Glutamatergic neuron (in vitro differentiated cells): ENCODE measurements at regions not wholly inside any gene's neighbourhood (a gene's known extent, or its start where the extent isn't known, plus 50 kb on each side); places are given as distances from the start of the nearest gene placed in this dataset.

Experiments used
- DNase-seq: peaks from one replicate; pipeline ENCODE4 v3.0.0; 2022
- H3K27ac Mint-ChIP-seq: one replicate; pipeline ENCODE4 v1.8.0; 2020; ENCODE audit warnings: mild to moderate bottlenecking, mixed read lengths, inconsistent platforms; ENCODE audit not compliant: unreplicated experiment
- H3K27me3 Mint-ChIP-seq: one replicate; pipeline ENCODE4 v1.8.0; 2020; ENCODE audit warnings: mild to moderate bottlenecking, moderate library complexity, mixed read lengths, inconsistent platforms; ENCODE audit not compliant: unreplicated experiment
- H3K36me3 Mint-ChIP-seq: one replicate; pipeline ENCODE4 v1.8.0; 2020; ENCODE audit warnings: mild to moderate bottlenecking, mixed read lengths, inconsistent platforms; ENCODE audit not compliant: unreplicated experiment
- H3K4me1 Mint-ChIP-seq: one replicate; pipeline ENCODE4 v1.8.0; 2020; ENCODE audit warnings: mild to moderate bottlenecking, low read depth, mixed read lengths, inconsistent platforms; ENCODE audit not compliant: unreplicated experiment
- H3K4me3 Mint-ChIP-seq: one replicate; pipeline ENCODE4 v1.8.0; 2020; ENCODE audit warnings: mild to moderate bottlenecking, mixed read lengths, inconsistent platforms; ENCODE audit not compliant: unreplicated experiment
- H3K9me3 Mint-ChIP-seq: one replicate; pipeline ENCODE4 v1.8.0; 2020; ENCODE audit warnings: mild to moderate bottlenecking, moderate library complexity, mixed read lengths, inconsistent platforms; ENCODE audit not compliant: unreplicated experiment
- CTCF ChIP-seq: fragments of 200-600 bp; sonication (generic); IDR thresholded peaks from one replicate; pipeline ENCODE4 v1.5.0; 2021; ENCODE audit not compliant: partially characterized antibody, unreplicated experiment

GRCh38 chr2:22957446-22957845 lies 427.5 kb upstream of the KLHL29 start:
- peaks cover 3% of the 10 kb centered on the region for H3K27me3 Mint-ChIP-seq
- H3K27ac Mint-ChIP-seq: no peak overlapping the region
- TF ChIP-seq CTCF: no peak
- H3K36me3 Mint-ChIP-seq: no peaks in the 10 kb centered on the region
- no peaks in the 10 kb centered on the region for H3K9me3 Mint-ChIP-seq
- no peaks in the 10 kb centered on the region for H3K4me1 Mint-ChIP-seq
- no peak overlapping the region for H3K4me3 Mint-ChIP-seq
- DNase-seq: no peak

- Mint-ChIP-seq H3K9me3 (no peaks in the 10 kb centered on the region), H3K4me1 (no peaks in the 10 kb centered on the region), H3K27me3 (peaks cover 3% of the 10 kb centered on the region), H3K27ac (no peak overlapping the region), H3K36me3 (no peaks in the 10 kb centered on the region), H3K4me3 (no peak overlapping the region)
- no peak for DNase-seq
- no peak for TF ChIP-seq CTCF
Measured at GRCh38 chr2:22958308-22958707, 426.7 kb upstream of the KLHL29 start.

GRCh38 chr2:22967756-22968155 lies 417.2 kb upstream of the KLHL29 start:
- DNase-seq: no peak
- H3K27me3 Mint-ChIP-seq: no peaks in the 10 kb centered on the region
- no peak overlapping the region for H3K4me3 Mint-ChIP-seq
- H3K4me1 Mint-ChIP-seq: peaks cover 4% of the 10 kb centered on the region
- no peak overlapping the region for H3K27ac Mint-ChIP-seq
- H3K9me3 Mint-ChIP-seq: peaks cover 2% of the 10 kb centered on the region
- peaks cover 4% of the 10 kb centered on the region for H3K36me3 Mint-ChIP-seq
- no peak for TF ChIP-seq CTCF

DNA sequence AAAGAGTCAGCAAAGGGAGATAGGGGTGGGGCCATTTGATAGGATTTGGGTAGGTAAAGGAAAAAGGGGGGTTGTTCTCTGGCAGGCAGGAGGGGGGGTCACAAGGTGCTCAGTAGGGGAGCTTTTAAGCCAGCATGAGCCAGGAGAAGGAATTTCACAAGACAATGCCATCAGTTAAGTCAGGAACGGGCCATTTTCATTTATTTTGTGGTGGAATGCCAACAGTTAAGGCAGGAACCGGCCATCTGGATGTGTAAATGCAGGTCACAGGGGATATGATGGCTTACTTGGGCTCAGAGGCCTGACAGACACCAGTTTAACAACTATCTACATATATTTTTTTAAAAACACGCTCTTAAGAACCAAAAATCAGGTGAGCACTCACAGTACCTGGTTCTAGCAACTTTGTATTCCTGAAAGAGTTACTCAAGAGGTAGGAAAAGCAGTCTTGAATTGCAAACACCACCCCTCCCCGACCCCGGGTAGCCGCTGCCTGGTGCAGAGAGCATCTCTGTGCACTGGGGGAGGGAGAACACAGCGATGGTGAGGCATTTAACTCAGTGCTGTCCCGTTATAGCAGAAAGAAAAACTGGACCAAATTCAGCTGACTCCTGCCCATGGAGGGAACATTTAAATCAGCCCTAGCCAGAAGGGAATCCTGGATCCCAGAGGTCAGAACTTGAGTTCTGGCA lies 414.5 kb upstream of the KLHL29 start:
- peaks cover 2% of the 10 kb centered on the region for H3K9me3 Mint-ChIP-seq
- H3K4me3 Mint-ChIP-seq: no peak overlapping the region
- H3K27me3 Mint-ChIP-seq: no peaks in the 10 kb centered on the region
- H3K4me1 Mint-ChIP-seq: peaks cover 4% of the 10 kb centered on the region
- H3K27ac Mint-ChIP-seq: no peak overlapping the region
- DNase-seq: no peak
- peaks cover 10% of the 10 kb centered on the region for H3K36me3 Mint-ChIP-seq
- TF ChIP-seq CTCF: no peak

- no peaks in the 10 kb centered on the region for H3K27me3 Mint-ChIP-seq
- H3K4me3 Mint-ChIP-seq: no peak overlapping the region
- DNase-seq: no peak
- peaks cover 4% of the 10 kb centered on the region for H3K4me1 Mint-ChIP-seq
- H3K36me3 Mint-ChIP-seq: peaks cover 10% of the 10 kb centered on the region
- H3K9me3 Mint-ChIP-seq: peaks cover 2% of the 10 kb centered on the region
- no peak overlapping the region for H3K27ac Mint-ChIP-seq
- TF ChIP-seq CTCF: no peak
Measured at GRCh38 chr2:22970991-22971390, 414.0 kb upstream of the KLHL29 start.
